ENCODE measurements at regions not wholly inside any gene's neighbourhood (a gene's known extent, or its start where the extent isn't known, plus 50 kb on each side); places are given as distances from the start of the nearest gene placed in this dataset.

DNA sequence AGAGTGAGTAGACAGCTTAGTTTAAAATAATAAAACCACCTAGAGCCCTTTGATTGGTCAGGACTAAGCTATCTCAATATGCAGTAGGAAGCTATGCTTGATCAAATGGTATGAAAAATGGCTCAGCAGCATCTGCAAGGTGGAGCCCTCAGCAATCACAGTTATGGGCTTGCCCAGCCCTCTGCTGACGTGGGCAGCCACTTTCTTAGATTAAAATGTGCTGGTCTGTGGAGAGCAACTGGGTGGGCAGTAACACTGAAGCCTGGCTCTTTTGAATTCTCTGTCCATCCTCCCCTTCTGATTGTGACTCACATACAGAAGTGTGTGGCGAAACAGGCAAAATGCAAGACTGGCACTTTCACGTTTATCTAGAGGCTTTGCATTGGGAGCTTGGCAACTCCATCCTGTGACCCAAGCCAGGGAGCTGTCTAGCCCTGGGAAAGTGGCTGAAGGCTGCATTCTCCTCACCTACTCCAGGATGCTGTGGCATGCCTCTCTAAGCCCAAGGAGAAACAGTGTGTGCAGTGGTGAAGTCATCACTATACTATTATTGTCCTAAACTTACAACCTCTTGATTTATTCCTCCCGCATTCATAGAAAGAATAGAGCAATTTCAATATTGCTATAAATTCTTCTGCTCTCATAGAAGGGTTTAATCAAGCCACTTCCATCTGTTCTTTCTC lies 61.1 kb downstream of the MED10 start:
- H3K4me2 ChIP-seq (ENCODE audit: low read length) = no peak overlapping the region
- no peak overlapping the region for H3K9ac ChIP-seq (ENCODE audit: low read length)
- no peaks in the 10 kb centered on the region for H3K79me2 ChIP-seq (replicated peaks; ENCODE audit: insufficient read depth, low read length)
- H4K20me1 ChIP-seq (ENCODE audit: insufficient read depth) = no peaks in the 10 kb centered on the region
- H3F3A ChIP-seq (ENCODE audit: insufficient read depth, low read length, poor library complexity, severe bottlenecking) = no peaks in the 10 kb centered on the region
- H2AFZ ChIP-seq (ENCODE audit: low read depth, low read length) = no peak overlapping the region
- H3K9me3 ChIP-seq (ENCODE audit: low read length) = peaks cover 4% of the 10 kb centered on the region
- H3K27me3 ChIP-seq (ENCODE audit: insufficient read depth, low read depth, low read length) = no peaks in the 10 kb centered on the region
- no peak overlapping the region for H3K27ac ChIP-seq (ENCODE audit: low read length)
- H3K9me2 ChIP-seq (ENCODE audit: insufficient read depth, low read length) = no peaks in the 10 kb centered on the region
- no peaks in the 10 kb centered on the region for H3K36me3 ChIP-seq (ENCODE audit: insufficient read depth, low read length)
- TF ChIP-seq, protein P1, sequence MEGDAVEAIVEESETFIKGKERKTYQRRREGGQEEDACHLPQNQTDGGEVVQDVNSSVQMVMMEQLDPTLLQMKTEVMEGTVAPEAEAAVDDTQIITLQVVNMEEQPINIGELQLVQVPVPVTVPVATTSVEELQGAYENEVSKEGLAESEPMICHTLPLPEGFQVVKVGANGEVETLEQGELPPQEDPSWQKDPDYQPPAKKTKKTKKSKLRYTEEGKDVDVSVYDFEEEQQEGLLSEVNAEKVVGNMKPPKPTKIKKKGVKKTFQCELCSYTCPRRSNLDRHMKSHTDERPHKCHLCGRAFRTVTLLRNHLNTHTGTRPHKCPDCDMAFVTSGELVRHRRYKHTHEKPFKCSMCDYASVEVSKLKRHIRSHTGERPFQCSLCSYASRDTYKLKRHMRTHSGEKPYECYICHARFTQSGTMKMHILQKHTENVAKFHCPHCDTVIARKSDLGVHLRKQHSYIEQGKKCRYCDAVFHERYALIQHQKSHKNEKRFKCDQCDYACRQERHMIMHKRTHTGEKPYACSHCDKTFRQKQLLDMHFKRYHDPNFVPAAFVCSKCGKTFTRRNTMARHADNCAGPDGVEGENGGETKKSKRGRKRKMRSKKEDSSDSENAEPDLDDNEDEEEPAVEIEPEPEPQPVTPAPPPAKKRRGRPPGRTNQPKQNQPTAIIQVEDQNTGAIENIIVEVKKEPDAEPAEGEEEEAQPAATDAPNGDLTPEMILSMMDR (IDR thresholded peaks at IDR 0.05; ENCODE audit: poor library complexity, severe bottlenecking) = no peak
- TF ChIP-seq, protein P2, sequence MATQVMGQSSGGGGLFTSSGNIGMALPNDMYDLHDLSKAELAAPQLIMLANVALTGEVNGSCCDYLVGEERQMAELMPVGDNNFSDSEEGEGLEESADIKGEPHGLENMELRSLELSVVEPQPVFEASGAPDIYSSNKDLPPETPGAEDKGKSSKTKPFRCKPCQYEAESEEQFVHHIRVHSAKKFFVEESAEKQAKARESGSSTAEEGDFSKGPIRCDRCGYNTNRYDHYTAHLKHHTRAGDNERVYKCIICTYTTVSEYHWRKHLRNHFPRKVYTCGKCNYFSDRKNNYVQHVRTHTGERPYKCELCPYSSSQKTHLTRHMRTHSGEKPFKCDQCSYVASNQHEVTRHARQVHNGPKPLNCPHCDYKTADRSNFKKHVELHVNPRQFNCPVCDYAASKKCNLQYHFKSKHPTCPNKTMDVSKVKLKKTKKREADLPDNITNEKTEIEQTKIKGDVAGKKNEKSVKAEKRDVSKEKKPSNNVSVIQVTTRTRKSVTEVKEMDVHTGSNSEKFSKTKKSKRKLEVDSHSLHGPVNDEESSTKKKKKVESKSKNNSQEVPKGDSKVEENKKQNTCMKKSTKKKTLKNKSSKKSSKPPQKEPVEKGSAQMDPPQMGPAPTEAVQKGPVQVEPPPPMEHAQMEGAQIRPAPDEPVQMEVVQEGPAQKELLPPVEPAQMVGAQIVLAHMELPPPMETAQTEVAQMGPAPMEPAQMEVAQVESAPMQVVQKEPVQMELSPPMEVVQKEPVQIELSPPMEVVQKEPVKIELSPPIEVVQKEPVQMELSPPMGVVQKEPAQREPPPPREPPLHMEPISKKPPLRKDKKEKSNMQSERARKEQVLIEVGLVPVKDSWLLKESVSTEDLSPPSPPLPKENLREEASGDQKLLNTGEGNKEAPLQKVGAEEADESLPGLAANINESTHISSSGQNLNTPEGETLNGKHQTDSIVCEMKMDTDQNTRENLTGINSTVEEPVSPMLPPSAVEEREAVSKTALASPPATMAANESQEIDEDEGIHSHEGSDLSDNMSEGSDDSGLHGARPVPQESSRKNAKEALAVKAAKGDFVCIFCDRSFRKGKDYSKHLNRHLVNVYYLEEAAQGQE (IDR thresholded peaks at IDR 0.05; ENCODE audit: borderline replicate concordance) = no peak
- TF ChIP-seq EZH2 (IDR thresholded peaks at IDR 0.05; ENCODE audit: borderline replicate concordance, insufficient read depth, low read length, poor library complexity, severe bottlenecking) = no peak
- TF ChIP-seq POLR2AphosphoS5 (IDR thresholded peaks at IDR 0.05) = no peak
- TF ChIP-seq SMC3 (conservative IDR thresholded peaks at IDR 0.05; ENCODE audit: poor library complexity) = no peak
- TF ChIP-seq RAD21 (conservative IDR thresholded peaks at IDR 0.05) = no peak
- TF ChIP-seq MXI1 (conservative IDR thresholded peaks at IDR 0.05; ENCODE audit: poor library complexity, severe bottlenecking) = no peak
- TF ChIP-seq EP300 (conservative IDR thresholded peaks at IDR 0.05; ENCODE audit: poor library complexity, severe bottlenecking) = no peak
- no peak for TF ChIP-seq TAF1 (IDR thresholded peaks at IDR 0.05; ENCODE audit: low read depth)
- no peak overlapping the region for H3K4me3 ChIP-seq (ENCODE audit: low read length)

DNA sequence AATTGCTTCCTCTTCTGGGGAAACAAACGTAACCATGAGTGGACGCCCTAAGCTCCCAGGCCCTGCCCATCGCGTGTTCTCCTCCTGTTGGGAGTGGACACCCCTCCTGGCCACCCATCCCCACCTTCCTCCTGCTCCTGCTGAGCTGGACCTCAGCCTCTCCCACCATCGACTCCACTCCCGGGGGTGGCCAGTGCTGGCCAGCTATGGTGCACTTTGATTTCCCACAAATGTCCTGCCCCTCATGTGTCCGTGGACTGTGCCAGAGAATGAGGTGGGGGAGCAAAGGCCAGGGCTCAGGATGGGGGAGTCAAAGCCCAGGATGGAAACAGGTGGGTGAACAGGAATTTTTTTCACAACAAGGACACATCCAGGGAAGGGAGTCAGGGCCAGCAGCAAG lies 62.8 kb downstream of the MED10 start:
- Histone ChIP-seq H3K27ac (ENCODE audit: low read length) (no peak overlapping the region), H3K4me2 (ENCODE audit: low read length) (no peak overlapping the region), H3F3A (ENCODE audit: insufficient read depth, low read length, poor library complexity, severe bottlenecking) (no peaks in the 10 kb centered on the region), H3K36me3 (ENCODE audit: insufficient read depth, low read length) (no peaks in the 10 kb centered on the region), H3K9me3 (ENCODE audit: low read length) (no peaks in the 10 kb centered on the region), H3K9me2 (ENCODE audit: insufficient read depth, low read length) (no peaks in the 10 kb centered on the region), H3K27me3 (ENCODE audit: insufficient read depth, low read depth, low read length) (no peaks in the 10 kb centered on the region), H3K79me2 (replicated peaks; ENCODE audit: insufficient read depth, low read length) (no peaks in the 10 kb centered on the region), H3K4me3 (ENCODE audit: low read length) (no peak overlapping the region), H4K20me1 (ENCODE audit: insufficient read depth) (no peaks in the 10 kb centered on the region), H2AFZ (ENCODE audit: low read depth, low read length) (no peak overlapping the region), H3K9ac (ENCODE audit: low read length) (no peak overlapping the region)
- TF ChIP-seq MXI1 (conservative IDR thresholded peaks at IDR 0.05; ENCODE audit: poor library complexity, severe bottlenecking) (no peak), TAF1 (IDR thresholded peaks at IDR 0.05; ENCODE audit: low read depth) (no peak), POLR2AphosphoS5 (IDR thresholded peaks at IDR 0.05) (no peak), SMC3 (conservative IDR thresholded peaks at IDR 0.05; ENCODE audit: poor library complexity) (no peak)
- TF ChIP-seq, protein P1 (IDR thresholded peaks at IDR 0.05; ENCODE audit: poor library complexity, severe bottlenecking) = no peak

Data from neural cell (in vitro differentiated cells).